ENCODE measurements at regions not wholly inside any gene's neighbourhood (a gene's known extent, or its start where the extent isn't known, plus 50 kb on each side); places are given as distances from the start of the nearest gene placed in this dataset.
"Not testable (repeated sequence)": the region's sequence is repeated elsewhere in the genome, so short reads cannot be mapped to it uniquely, and the experiment has no call there.

- not testable (repeated sequence) for TF ChIP-seq CTCF, POLR2A (IDR thresholded peaks at IDR 0.05)
These were observed 91.3 kb downstream of the OR4A5 start for GRCh38 chr11:54797906-54798305.

Measured in heart left ventricle (tissue), 13 donors.